Testis (tissue), 2 donors: ENCODE measurements at regions not wholly inside any gene's neighbourhood (a gene's known extent, or its start where the extent isn't known, plus 50 kb on each side); places are given as distances from the start of the nearest gene placed in this dataset.

Source experiments
- DNase-seq: peaks from one replicate; pipeline ENCODE4 v3.0.0-alpha.2; 2019
- H3K27ac ChIP-seq, 2 donors: fragments of 200-600 bp; sonication (generic); one replicate each; pipeline ENCODE4 v1.5.1; 2019
- H3K27me3 ChIP-seq: fragments of 200-600 bp; sonication (generic); one replicate; pipeline ENCODE4 v1.5.1; 2019
- H3K36me3 ChIP-seq: fragments of 200-600 bp; sonication (generic); one replicate; pipeline ENCODE4 v1.5.1; 2017; ENCODE audit warnings: low read depth; ENCODE audit errors: missing control alignments
- H3K4me1 ChIP-seq: fragments of 200-600 bp; sonication (generic); one replicate; pipeline ENCODE4 v1.5.1; 2019
- H3K4me3 ChIP-seq, 2 donors: fragments of 200-600 bp; sonication (generic); one replicate each; pipeline ENCODE4 v1.5.1; 2017 to 2019
- H3K9me3 ChIP-seq: fragments of 200-600 bp; sonication (generic); one replicate; pipeline ENCODE4 v1.5.1; 2017
- POLR2A ChIP-seq: fragments of 450-650 bp; IDR thresholded peaks from one replicate; pipeline ENCODE4 v1.6.1; 2017; ENCODE audit warnings: antibody characterized with exemption, mild to moderate bottlenecking, moderate library complexity
- WGBS, 2 donors: methylation state at CpG; one replicate each; pipeline ENCODE4 v1.1.5; 2018; 5-methylcytosine and 5-hydroxymethylcytosine counted together
- intact Hi-C: fragments of 100-400 bp; cut with DNase I; formaldehyde crosslinking; loops from one replicate; pipeline ENCODE4 v1.15.1; 2023; ENCODE audit warnings: low total_unique reads
- TF ChIP-seq, protein P1 (sequence below), 3 experiments: fragments of 450-650 bp in 2 of 3; fragments of 200-600 bp in 1 of 3; sonication (generic) in 1 of 3; IDR thresholded peaks; one replicate each; pipeline ENCODE4 v1.5.1; 2016 to 2019; ENCODE audit warnings: antibody characterized with exemption in 3 of 3, mild to moderate bottlenecking in 2 of 3, moderate library complexity in 1 of 3

DNA sequence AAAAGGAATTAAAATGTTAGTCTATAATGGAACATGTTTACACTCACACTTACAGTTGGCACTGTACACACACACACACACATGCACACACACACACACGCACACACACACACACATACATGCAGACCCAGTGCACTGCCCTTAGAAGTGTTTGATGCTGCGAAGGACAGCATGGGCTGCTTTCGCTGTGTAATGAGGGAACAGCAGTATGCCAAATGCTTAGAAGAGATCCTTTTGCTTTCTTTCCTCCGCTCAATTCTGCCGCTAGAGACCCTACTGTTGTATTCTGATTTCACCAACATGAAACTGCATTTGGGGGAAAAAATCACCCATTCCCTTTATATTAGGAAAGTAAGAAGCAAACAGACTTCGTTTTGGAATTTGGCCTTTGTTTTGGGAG is 217.9 kb downstream of the ENGASE start:
- DNase-seq, result no peak
- H3K36me3 ChIP-seq, result no peaks in the 10 kb centered on the region
- intact Hi-C loops, result no loop called here
- no peak overlapping the region for H3K27ac ChIP-seq
- no peaks in the 10 kb centered on the region for H3K27me3 ChIP-seq
- H3K4me3 ChIP-seq, result no peak overlapping the region
- no peaks in the 10 kb centered on the region for H3K4me1 ChIP-seq
- no peaks in the 10 kb centered on the region for H3K9me3 ChIP-seq
- 74 to 85% methylated on average over 6 of the region's 6 CpGs for WGBS, 2 donors
- no peak for TF ChIP-seq POLR2A
- TF ChIP-seq, protein P1, sequence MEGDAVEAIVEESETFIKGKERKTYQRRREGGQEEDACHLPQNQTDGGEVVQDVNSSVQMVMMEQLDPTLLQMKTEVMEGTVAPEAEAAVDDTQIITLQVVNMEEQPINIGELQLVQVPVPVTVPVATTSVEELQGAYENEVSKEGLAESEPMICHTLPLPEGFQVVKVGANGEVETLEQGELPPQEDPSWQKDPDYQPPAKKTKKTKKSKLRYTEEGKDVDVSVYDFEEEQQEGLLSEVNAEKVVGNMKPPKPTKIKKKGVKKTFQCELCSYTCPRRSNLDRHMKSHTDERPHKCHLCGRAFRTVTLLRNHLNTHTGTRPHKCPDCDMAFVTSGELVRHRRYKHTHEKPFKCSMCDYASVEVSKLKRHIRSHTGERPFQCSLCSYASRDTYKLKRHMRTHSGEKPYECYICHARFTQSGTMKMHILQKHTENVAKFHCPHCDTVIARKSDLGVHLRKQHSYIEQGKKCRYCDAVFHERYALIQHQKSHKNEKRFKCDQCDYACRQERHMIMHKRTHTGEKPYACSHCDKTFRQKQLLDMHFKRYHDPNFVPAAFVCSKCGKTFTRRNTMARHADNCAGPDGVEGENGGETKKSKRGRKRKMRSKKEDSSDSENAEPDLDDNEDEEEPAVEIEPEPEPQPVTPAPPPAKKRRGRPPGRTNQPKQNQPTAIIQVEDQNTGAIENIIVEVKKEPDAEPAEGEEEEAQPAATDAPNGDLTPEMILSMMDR (IDR thresholded peaks at IDR 0.05), result no peak

GRCh38 chr17:79291391-79291790 is 216.8 kb downstream of the ENGASE start:
- Histone ChIP-seq H3K4me3 (no peak overlapping the region), H3K9me3 (no peaks in the 10 kb centered on the region), H3K36me3 (no peaks in the 10 kb centered on the region), H3K27ac (no peak overlapping the region), H3K4me1 (no peaks in the 10 kb centered on the region), H3K27me3 (no peaks in the 10 kb centered on the region)
- WGBS, 2 donors, result 50 to 66% methylated on average over 2 to 3 of the region's 3 CpGs
- no peak for TF ChIP-seq POLR2A
- TF ChIP-seq, protein P1 (IDR thresholded peaks at IDR 0.05), result no peak
- intact Hi-C loops, result no loop called here
- DNase-seq, result no peak

DNA sequence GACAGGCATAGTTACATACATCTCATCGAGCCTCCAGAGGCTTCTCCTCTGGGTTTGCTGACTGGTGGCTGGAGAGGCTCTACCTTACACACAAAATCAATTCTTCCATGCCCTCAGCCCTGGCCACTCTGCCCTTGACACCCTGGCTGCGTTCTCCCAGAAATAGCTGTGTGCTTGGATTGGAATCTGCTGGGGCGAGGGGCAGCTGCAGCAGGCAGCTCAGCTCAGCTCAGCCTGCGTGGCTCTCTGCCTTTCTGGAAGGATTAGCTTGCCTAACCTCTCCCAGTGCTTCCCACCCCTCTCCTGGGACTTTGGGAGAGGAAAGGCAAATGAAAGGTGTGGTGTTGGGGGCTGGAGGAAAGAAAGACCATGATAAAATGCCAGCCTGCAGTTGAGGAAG is 216.1 kb downstream of the ENGASE start:
- no peak for DNase-seq
- Histone ChIP-seq H3K4me3 (no peak overlapping the region), H3K36me3 (no peaks in the 10 kb centered on the region), H3K27ac (no peak overlapping the region), H3K4me1 (no peaks in the 10 kb centered on the region), H3K9me3 (no peaks in the 10 kb centered on the region), H3K27me3 (no peaks in the 10 kb centered on the region)
- TF ChIP-seq, protein P1 (IDR thresholded peaks at IDR 0.05), result no peak
- TF ChIP-seq POLR2A, result no peak
- WGBS, 2 donors, result 60 to 76% methylated on average over 1 to 4 of the region's 4 CpGs
- intact Hi-C loops, result no loop called here

- no peaks in the 10 kb centered on the region for H3K36me3 ChIP-seq
- DNase-seq, result no peak
- intact Hi-C loops, result loop anchor here (10.0 kb wide), 1 partner anchor 1046 kb away; no protein-coding TSS in a partner anchor
- H3K4me1 ChIP-seq, result no peaks in the 10 kb centered on the region
- H3K27ac ChIP-seq, result no peak overlapping the region
- TF ChIP-seq POLR2A, result no peak
- TF ChIP-seq, protein P1 (IDR thresholded peaks at IDR 0.05), result no peak
- no peak overlapping the region for H3K4me3 ChIP-seq
- WGBS, 2 donors, result 74 to 86% methylated on average over 8 to 9 of the region's 9 CpGs
- H3K9me3 ChIP-seq, result no peaks in the 10 kb centered on the region
- no peaks in the 10 kb centered on the region for H3K27me3 ChIP-seq
These were observed 214.3 kb downstream of the ENGASE start for GRCh38 chr17:79288950-79289349.

DNA sequence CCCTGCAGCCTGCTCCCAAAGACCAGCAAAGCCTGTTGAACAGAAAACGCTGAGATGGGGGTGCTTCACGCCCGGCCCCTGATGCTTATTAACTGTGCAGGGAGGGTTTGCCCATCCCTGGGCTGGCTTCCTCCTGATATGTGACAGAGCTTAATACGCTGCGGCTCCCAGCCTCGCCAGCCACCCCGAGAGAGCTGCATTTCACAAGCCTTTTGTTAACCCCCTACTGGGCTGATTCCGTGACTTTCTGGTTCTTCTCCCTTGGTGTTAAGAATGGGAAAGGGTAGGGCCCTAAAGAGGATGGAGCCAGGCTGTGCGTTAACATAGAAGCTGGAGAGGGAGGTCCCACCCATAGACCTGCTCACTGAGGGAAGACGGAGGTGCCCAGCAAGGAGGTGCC is 211.8 kb downstream of the ENGASE start:
- TF ChIP-seq POLR2A, result no peak
- TF ChIP-seq, protein P1 (IDR thresholded peaks at IDR 0.05), result no peak
- WGBS, 2 donors, result 59 to 61% methylated on average over 10 of the region's 10 CpGs
- H3K4me3 ChIP-seq, result no peak overlapping the region
- no peaks in the 10 kb centered on the region for H3K27me3 ChIP-seq
- H3K36me3 ChIP-seq, result no peaks in the 10 kb centered on the region
- no peak overlapping the region for H3K27ac ChIP-seq
- no peaks in the 10 kb centered on the region for H3K4me1 ChIP-seq
- intact Hi-C loops, result loop anchor here (10.0 kb wide), 1 partner anchor 1048 kb away; no protein-coding TSS in a partner anchor
- DNase-seq, result no peak
- no peaks in the 10 kb centered on the region for H3K9me3 ChIP-seq
